Kidney (tissue), 13 donors: ENCODE measurements at regions not wholly inside any gene's neighbourhood (a gene's known extent, or its start where the extent isn't known, plus 50 kb on each side); places are given as distances from the start of the nearest gene placed in this dataset.

ENCODE experiments used
- DNase-seq, 5 donors: peaks; one replicate each; pipeline ENCODE4 v3.0.0-alpha.2; 2013 to 2020
- FAIRE-seq: peaks from 2 replicates; lab custom pipeline; 2012; peaks lifted over from hg19 to GRCh38; lab: Jason Lieb, UNC
- H3K27ac ChIP-seq, 2 donors: one replicate each; pipeline ENCODE4 v1.7.0; 2013; ENCODE audit warnings: low read depth in 2 of 2, low read length in 2 of 2, inconsistent platforms in 1 of 2
- H3K27me3 ChIP-seq: one replicate; pipeline ENCODE4 v1.7.1; 2013; ENCODE audit warnings: low read length, inconsistent platforms; ENCODE audit not compliant: control insufficient read depth, insufficient read depth
- H3K36me3 ChIP-seq, 3 donors: one replicate each; pipeline versions ENCODE4 v1.7.0 to v1.7.1; 2013; ENCODE audit warnings: low read length in 3 of 3, control low read depth in 1 of 3, inconsistent platforms in 1 of 3; ENCODE audit not compliant: insufficient read depth in 3 of 3, control insufficient read depth in 2 of 3
- H3K4me1 ChIP-seq, 3 donors: one replicate each; pipeline versions ENCODE4 v1.7.0 to v1.7.1; 2013; ENCODE audit warnings: low read length in 3 of 3, inconsistent platforms in 1 of 3, low read depth in 1 of 3; ENCODE audit not compliant: control insufficient read depth in 2 of 3, insufficient read depth in 2 of 3
- H3K4me3 ChIP-seq, 3 donors: one replicate each; pipeline versions ENCODE4 v1.7.0 to v1.8.1; 2013; ENCODE audit warnings: low read length in 3 of 3, control low read depth in 1 of 3, inconsistent platforms in 1 of 3
- H3K9ac ChIP-seq, 3 donors: one replicate each; pipeline versions ENCODE4 v1.7.0 to v1.7.1; 2013; ENCODE audit warnings: low read length in 3 of 3, control low read depth in 1 of 3, inconsistent platforms in 1 of 3
- H3K9me3 ChIP-seq, 3 donors: one replicate each; pipeline versions ENCODE4 v1.7.0 to v1.7.1; 2013; ENCODE audit warnings: low read length in 3 of 3, control low read depth in 1 of 3, inconsistent platforms in 1 of 3; ENCODE audit not compliant: control insufficient read depth in 2 of 3, insufficient read depth in 1 of 3
- CTCF ChIP-seq: IDR thresholded peaks from 3 replicates; pipeline ENCODE4 v1.5.1; 2012; ENCODE audit warnings: mild to moderate bottlenecking, moderate library complexity, borderline replicate concordance; ENCODE audit not compliant: insufficient read depth; ENCODE audit errors: extremely low read depth
- intact Hi-C: fragments of 100-400 bp; cut with DNase I; formaldehyde crosslinking; loops from one replicate; pipeline ENCODE4 v1.11.1; 2022
- donor health status: control.
- donor health status: control.
- donor health status: control.
- donor health status: control.
- donor health status: control.
- donor health status: DM: yes; HTN: yes; CAD: no.
- donor health status: Normal renal cell carcinoma (clear cell type).

DNA sequence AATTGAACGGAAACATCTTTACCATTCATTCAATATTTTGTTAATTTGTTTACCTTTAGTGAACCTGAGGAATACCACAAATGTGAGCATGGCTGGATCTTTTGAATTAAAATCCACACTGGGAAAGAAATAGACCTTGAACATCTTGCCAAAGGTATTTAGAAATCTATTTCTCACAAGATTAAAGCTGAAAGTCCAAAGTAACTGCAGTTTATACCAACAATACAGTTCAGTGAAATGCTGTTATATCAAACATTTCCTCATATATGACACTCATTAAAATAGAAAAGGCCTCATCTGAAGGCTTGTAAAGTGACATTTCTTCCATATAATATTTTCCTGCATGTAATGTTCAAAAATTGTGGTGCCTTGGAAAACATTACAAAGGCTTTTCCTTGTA is 166.5 kb upstream of the HAND2 start:
- FAIRE-seq: no peak
- Histone ChIP-seq H3K27ac (no peak overlapping the region), H3K36me3 (no peaks in the 10 kb centered on the region), H3K27me3 (no peaks in the 10 kb centered on the region), H3K4me1 (no peaks in the 10 kb centered on the region), H3K4me3 (no peak overlapping the region), H3K9me3 (no peaks in the 10 kb centered on the region), H3K9ac (no peak overlapping the region)
- intact Hi-C loops: no loop called here
- no peak for TF ChIP-seq CTCF
- DNase-seq: no peak

GRCh38 chr4:173696011-173696410 is 166.0 kb upstream of the HAND2 start:
- no peak overlapping the region for H3K9ac ChIP-seq
- H3K36me3 ChIP-seq: no peaks in the 10 kb centered on the region
- no peaks in the 10 kb centered on the region for H3K4me1 ChIP-seq
- no peak overlapping the region for H3K4me3 ChIP-seq
- no peak overlapping the region for H3K27ac ChIP-seq
- H3K27me3 ChIP-seq: no peaks in the 10 kb centered on the region
- H3K9me3 ChIP-seq: no peaks in the 10 kb centered on the region
- no peak for TF ChIP-seq CTCF
- DNase-seq: no peak
- FAIRE-seq: no peak
- intact Hi-C loops: no loop called here

DNA sequence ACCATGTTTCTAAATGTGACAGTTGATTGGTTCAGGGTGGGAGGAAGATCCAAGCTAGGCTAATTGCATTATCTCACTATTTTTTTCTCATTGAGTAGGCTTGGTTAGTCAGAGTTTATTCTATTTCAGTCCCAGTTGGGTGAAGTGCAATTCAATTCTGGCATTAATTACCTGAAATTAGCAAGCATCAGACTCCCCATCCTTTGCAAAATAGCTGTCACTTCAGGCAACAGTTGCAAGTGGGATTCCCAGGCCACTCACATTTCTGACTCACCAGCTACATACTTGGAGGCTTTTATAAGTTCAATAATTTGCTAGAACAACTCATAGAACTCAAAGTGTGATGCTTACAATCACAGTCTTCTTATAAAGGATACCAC is 155.8 kb upstream of the HAND2 start:
- TF ChIP-seq CTCF: no peak
- no peaks in the 10 kb centered on the region for H3K9me3 ChIP-seq
- no peaks in the 10 kb centered on the region for H3K4me1 ChIP-seq
- no peak overlapping the region for H3K9ac ChIP-seq
- H3K36me3 ChIP-seq: no peaks in the 10 kb centered on the region
- no peak for FAIRE-seq
- no peak overlapping the region for H3K4me3 ChIP-seq
- intact Hi-C loops: no loop called here
- DNase-seq: no peak
- no peak overlapping the region for H3K27ac ChIP-seq
- no peaks in the 10 kb centered on the region for H3K27me3 ChIP-seq

- intact Hi-C loops: no loop called here
- Histone ChIP-seq H3K36me3 (no peaks in the 10 kb centered on the region), H3K9me3 (no peaks in the 10 kb centered on the region), H3K9ac (no peak overlapping the region), H3K4me1 (no peaks in the 10 kb centered on the region), H3K4me3 (no peak overlapping the region), H3K27ac (no peak overlapping the region), H3K27me3 (no peaks in the 10 kb centered on the region)
- no peak for FAIRE-seq
- no peak for DNase-seq
- no peak for TF ChIP-seq CTCF
Observed at GRCh38 chr4:173685165-173685830, 155.3 kb upstream of the HAND2 start.
